Medulla oblongata (tissue), 1 donor: ENCODE measurements at regions not wholly inside any gene's neighbourhood (a gene's known extent, or its start where the extent isn't known, plus 50 kb on each side); places are given as distances from the start of the nearest gene placed in this dataset.
"Not testable (repeated sequence)": the region's sequence is repeated elsewhere in the genome, so short reads cannot be mapped to it uniquely, and the experiment has no call there.

Source experiments
- DNase-seq: peaks from one replicate; pipeline ENCODE4 v3.0.0-alpha.2; 2015; ENCODE audit errors: extremely low spot score

GRCh38 chrX:44785652-44786051, 58.2 kb upstream of the DUSP21 start:
- no peak for DNase-seq

GRCh38 chrX:44784241-44784640, 59.6 kb upstream of the DUSP21 start:
- DNase-seq = no peak

DNA sequence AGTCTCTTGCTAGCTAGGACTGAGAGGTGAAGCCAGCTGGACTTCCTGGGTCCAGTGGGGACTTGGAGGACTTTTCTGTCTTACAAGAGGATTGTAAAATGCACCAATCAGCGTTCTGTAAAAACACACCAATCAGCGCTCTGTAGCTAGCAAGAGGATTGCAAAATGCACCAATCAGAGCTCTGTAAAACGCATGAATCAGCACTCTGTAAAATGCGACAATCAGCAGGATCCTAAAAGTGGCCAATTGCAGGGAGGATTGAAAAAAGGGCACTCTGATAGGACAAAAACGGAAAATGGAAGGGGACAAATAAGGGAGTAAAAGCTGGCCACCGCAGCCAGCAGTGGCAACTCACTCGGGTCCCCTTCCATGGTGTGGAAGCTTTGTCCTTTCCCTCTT, 65.6 kb upstream of the DUSP21 start:
- no peak for DNase-seq

- no peak for DNase-seq
These were observed 68.1 kb upstream of the DUSP21 start for GRCh38 chrX:44775726-44776125.

GRCh38 chrX:44774066-44774465, 69.8 kb upstream of the DUSP21 start:
- not testable (repeated sequence) for DNase-seq

DNA sequence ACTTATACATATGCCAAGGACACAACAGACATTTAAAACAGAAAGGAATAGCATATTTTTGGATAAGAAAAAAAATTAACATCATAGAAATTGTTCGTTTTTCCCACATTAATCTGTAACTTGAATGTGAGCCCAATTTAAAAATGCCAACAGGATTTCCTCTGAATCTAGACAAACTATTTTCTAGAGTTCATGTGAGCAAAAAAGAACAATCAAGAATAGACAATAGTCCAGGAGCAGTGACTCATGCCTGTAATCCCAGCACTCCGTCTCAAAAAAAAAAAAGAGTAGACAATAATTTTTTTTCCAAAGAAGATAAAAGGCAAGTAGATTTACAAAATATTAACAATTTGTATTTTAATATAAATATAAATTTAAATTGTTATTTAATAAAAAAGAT, 73.7 kb upstream of the DUSP21 start:
- no peak for DNase-seq

- DNase-seq = no peak
These were observed 76.5 kb upstream of the DUSP21 start for GRCh38 chrX:44767308-44767707.

DNA sequence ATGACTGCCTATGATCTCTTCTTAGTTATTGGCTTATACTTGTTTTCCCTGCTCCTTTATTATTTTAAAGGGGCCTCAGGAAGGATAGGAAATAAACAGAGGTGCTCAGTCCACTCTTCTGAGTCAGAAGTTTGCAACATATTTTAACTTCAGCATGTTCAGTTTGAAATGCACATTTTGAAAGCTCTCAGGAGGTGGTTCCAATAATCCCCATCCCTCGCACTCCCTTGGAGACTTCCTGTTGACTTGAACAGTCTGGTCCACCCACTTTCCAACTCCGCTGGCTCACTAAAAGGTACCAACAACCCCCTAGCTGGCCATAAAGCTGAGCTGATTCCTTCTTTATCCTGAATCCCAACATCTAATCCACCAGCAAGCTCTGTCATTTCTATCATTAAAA, 78.3 kb upstream of the DUSP21 start:
- DNase-seq = no peak

GRCh38 chrX:44747969-44748368, 95.9 kb upstream of the DUSP21 start:
- DNase-seq = no peak

DNA sequence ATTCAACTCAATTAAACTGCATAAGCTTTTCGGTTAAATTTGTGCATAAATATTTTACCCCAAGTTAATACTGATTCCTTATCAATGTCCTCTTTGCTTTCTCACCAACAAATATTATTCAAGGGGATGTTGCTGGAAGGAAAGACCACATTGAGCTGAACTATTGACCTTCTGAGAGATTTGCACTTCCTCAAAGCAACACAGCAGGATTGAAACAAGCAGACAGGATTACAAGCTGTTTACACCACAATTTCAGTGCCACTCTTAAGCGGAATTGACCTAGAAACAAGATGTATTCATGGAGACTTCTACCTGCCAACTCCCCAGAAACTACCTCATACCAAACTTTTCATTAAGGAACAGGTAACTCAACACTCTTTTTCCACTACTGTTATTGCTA, 96.5 kb upstream of the DUSP21 start:
- no peak for DNase-seq

GRCh38 chrX:44744799-44745198, 99.0 kb upstream of the DUSP21 start:
- no peak for DNase-seq

DNA sequence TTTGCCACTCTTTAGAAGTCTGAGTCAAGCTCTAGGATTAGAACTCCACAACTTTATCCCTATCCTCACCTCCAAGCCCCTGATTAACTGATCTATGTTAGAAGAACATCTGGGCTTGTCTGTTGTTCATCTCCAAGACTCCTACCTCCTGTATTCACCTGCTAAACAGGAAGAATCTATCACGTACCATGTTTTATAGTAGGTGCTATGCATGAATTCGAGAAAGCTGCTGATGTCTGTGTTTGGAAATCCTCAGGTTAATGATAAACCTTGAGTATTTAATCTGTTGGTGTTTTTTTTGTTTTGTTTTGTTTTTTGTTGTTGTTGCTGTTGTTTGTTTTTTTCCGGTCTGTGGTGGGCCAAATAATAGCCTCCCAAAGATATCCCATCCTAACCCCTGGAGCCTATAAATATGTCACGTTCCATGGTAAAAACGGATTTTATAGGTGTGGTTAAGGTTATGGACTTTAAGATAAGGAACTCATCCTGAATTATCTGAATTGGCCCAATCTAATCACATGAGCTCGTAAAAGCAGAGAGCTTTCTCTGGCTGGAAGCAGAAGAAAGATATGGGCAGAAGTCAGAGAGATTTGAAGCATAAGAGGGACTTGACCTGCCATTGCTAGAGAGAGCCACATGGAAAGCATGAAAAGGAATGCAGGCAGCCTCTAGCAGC, 101.2 kb upstream of the DUSP21 start:
- no peak for DNase-seq

DNA sequence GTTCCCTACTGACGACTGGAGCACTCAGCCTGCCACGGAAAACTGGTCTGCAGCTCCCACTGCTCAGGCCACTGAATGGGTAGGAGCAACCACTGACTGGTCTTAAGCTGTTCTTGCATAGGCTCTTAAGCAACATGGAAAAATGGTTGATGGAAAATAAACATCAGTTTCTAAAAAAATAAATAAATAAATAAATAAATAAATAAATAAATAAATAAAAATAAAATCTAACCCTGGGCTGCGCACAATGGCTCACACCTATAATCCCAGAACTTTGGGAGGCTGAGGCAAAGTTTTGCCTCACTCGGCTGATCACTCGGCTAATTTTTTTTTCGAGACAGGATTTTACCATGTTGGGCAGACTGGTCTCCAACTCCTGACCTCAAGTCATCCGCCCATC, 102.0 kb upstream of the DUSP21 start:
- DNase-seq = not testable (repeated sequence)

- not testable (repeated sequence) for DNase-seq
These were observed 102.4 kb upstream of the DUSP21 start for GRCh38 chrX:44741458-44741857.

DNA sequence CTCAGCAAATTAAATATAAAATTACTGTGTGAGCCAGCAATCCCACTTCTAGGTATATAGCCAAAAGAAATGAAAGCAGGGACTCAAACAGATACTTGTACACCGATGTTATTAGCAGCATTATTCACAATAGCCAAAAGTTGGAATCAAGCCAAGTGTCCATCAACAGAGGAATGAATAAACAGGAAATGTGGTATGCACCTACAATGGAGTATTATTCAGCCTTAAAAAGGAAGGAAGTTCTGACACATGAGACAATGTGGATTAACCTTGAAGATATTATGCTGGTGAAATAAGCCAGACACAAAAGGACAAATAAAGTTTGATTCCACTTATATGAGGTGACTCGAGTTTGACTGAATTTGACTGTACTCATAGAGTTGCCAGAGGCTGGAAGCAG, 108.3 kb upstream of the DUSP21 start:
- no peak for DNase-seq

GRCh38 chrX:44733931-44734330, 109.9 kb upstream of the DUSP21 start:
- DNase-seq = no peak

DNA sequence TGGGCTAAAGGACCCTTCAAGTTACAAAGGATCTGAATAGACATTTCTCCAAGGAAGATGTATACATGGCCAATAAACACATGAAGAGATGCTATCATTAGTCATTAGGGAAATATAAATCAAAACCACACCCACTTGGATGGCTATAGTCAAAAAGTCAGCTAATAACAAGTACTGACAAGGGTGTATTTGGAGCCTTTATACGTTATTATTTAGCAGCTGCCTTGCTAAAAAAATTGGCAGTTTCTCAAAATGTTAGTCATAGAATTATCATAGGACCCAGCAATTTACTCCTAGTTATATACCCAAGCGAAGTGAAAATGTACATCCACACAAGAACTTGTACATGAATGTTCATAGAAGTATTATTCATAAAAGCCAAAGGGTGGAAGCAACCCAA, 112.7 kb upstream of the DUSP21 start:
- no peak for DNase-seq

GRCh38 chrX:44723426-44723825, 120.4 kb upstream of the DUSP21 start:
- no peak for DNase-seq

GRCh38 chrX:44708470-44708869, 135.4 kb upstream of the DUSP21 start:
- DNase-seq = no peak

GRCh38 chrX:44705817-44706551, 137.8 kb upstream of the DUSP21 start:
- DNase-seq = no peak

- DNase-seq = no peak
These were observed 145.5 kb upstream of the DUSP21 start for GRCh38 chrX:44698357-44698756.

DNA sequence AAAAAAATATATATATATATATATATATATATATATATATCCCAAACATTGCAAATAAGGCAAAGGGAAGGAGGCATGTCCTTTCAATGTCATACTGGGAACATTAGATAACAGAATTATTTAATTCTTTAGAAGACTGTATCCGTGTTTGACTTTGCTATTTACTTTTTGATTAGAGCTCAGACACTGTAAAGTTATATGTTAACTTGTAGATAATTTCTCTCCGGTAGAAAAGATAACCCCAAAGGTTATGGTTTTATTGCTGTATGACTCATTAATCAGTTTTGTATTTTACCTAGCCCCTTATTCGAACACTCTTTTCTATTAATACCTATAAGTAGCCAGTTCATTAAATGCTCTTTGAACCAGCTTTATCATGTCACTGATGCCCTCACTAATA, 150.6 kb upstream of the DUSP21 start:
- no peak for DNase-seq

GRCh38 chrX:44690129-44690528, 147.5 kb upstream of the FUNDC1 start:
- no peak for DNase-seq
